ENCODE measurements at regions not wholly inside any gene's neighbourhood (a gene's known extent, or its start where the extent isn't known, plus 50 kb on each side); places are given as distances from the start of the nearest gene placed in this dataset.
"Not testable (repeated sequence)": the region's sequence is repeated elsewhere in the genome, so short reads cannot be mapped to it uniquely, and the experiment has no call there.

GRCh38 chrX:437661-438390, 51.1 kb upstream of the PPP2R3B start:
- DNase-seq (ENCODE audit: low spot score) = no peak

DNA sequence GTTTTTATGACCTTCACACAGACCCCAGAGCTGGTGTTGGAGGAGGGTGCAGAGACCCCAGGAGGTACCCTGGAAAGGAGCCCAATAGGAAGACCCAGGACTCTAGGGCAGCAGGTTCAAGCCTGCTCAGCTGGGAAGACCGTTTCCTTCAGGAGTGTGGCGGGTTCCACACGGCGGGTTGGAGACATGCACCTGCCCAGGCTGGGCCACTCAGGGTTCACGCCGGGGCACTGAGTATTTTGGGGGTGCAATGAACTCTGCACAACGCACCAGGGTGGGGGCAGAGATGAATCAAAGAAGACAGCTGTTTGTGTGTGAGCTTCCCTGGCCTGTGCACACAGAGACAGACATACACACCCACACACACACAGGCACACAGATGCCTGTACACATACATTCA, 52.5 kb upstream of the PPP2R3B start:
- no peak for DNase-seq (ENCODE audit: low spot score)

DNA sequence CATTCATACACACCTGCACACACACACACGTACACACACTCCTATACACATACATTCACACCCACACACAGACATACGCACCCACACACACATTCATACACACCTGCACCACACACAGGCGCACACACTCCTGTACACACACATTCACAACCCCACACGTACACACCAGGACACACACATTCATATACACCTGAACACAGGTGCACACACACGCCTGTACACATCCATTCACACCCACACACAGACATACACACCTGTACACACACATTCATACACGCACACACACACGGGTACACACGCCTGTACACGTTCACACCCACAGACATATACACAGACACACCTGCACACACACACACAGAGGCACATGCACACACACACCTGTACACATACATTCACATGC, 53.0 kb upstream of the PPP2R3B start:
- DNase-seq (ENCODE audit: low spot score) = no peak

GRCh38 chrX:440636-441035, 53.9 kb upstream of the PPP2R3B start:
- no peak for DNase-seq (ENCODE audit: low spot score)

- DNase-seq (ENCODE audit: low spot score) = no peak
Measured at GRCh38 chrX:443536-444210, 57.0 kb upstream of the PPP2R3B start.

- no peak for DNase-seq (ENCODE audit: low spot score)
Measured at GRCh38 chrX:444305-444704, 57.6 kb upstream of the PPP2R3B start.

GRCh38 chrX:445727-446126, 59.0 kb upstream of the PPP2R3B start:
- no peak for DNase-seq (ENCODE audit: low spot score)

- DNase-seq (ENCODE audit: low spot score) = no peak
Measured at GRCh38 chrX:446245-446644, 59.5 kb upstream of the PPP2R3B start.

GRCh38 chrX:447052-447451, 60.3 kb upstream of the PPP2R3B start:
- no peak for DNase-seq (ENCODE audit: low spot score)

- DNase-seq (ENCODE audit: low spot score) = not testable (repeated sequence)
Measured at GRCh38 chrX:451750-452149, 65.0 kb upstream of the PPP2R3B start.

DNA sequence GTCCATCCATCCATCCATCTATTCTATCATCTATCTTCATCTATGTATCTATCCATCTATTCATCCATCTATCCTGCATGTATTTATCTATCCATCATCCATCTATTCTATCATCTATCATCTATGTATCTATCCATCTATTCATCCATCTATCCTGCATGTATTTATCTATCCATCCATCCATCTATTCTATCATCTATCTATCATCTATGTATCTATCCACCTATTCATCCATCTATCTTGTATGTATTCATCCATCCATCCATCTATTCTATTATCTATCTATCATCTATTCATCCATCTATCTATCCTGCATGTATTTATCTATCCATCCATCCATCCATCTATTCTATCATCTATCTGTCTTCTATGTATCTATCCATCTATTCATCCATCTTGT, 65.9 kb upstream of the PPP2R3B start:
- DNase-seq (ENCODE audit: low spot score) = no peak

DNA sequence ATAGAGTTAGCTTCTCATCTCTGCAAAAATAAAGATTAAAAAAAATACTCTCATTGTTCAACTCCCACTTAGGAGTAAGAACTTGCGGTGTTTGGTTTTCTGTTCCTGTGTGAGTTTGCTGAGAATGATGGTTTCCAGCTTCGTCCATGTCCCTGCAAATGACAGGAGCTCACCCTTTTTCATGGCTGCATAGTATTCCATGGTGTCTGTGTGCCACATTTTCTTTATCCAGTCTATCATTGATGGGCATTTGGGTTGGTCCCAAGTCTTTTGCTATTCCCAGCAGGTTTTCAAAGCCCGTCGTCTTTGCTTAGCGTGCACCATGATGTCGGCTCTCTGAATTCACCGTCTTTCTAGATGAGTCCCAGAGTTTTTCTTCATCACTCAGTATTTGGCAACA, 67.8 kb upstream of the PPP2R3B start:
- not testable (repeated sequence) for DNase-seq (ENCODE audit: low spot score)

DNA sequence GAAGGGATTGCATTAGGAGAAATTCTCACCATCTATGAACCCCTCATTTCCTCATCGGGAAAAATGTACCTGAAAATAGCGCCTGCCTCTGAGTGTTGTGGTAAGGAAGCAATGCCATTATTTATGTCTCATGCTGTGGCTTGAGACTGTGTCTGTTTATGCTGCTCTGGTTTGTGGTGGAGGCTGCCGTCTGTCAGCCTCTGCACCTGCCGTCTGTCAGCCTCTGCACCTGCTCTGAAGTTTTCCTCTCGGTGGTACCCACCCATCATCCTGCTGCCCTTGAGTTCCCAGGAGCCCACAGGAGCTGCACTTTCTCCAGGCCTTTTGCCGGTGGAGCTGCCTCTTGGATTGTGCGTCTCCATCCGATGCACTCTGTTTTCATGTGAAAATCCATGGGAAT, 68.5 kb upstream of the PPP2R3B start:
- no peak for DNase-seq (ENCODE audit: low spot score)

GRCh38 chrX:455673-456072, 69.0 kb upstream of the PPP2R3B start:
- no peak for DNase-seq (ENCODE audit: low spot score)

- no peak for DNase-seq (ENCODE audit: low spot score)
Measured at GRCh38 chrX:456146-456545, 69.4 kb upstream of the PPP2R3B start.

GRCh38 chrX:456551-457291, 70.0 kb upstream of the PPP2R3B start:
- DNase-seq (ENCODE audit: low spot score) = no peak

GRCh38 chrX:457292-457679, 70.6 kb upstream of the PPP2R3B start:
- no peak for DNase-seq (ENCODE audit: low spot score)

- no peak for DNase-seq (ENCODE audit: low spot score)
Measured at GRCh38 chrX:458631-459061, 71.9 kb upstream of the PPP2R3B start.

DNA sequence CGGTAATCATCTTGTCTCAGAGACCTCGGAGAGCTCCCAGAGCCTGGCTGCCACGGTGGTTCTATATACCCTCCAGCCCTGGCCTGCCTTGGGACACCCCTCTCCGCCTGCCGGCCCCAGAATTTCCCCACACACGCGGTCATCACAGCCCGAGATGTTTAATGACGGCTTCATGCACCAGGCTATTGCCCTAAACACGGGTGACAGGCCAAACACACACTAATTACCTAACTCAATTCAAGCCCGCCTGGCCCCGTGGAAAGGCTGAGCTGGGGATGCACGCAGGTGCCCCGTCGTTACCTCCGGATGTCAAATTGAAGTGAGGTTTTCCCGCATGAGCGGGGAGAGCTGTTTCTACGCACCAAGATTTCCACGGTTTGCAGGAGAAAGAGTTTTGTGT, 72.9 kb upstream of the PPP2R3B start:
- no peak for DNase-seq (ENCODE audit: low spot score)

DNA sequence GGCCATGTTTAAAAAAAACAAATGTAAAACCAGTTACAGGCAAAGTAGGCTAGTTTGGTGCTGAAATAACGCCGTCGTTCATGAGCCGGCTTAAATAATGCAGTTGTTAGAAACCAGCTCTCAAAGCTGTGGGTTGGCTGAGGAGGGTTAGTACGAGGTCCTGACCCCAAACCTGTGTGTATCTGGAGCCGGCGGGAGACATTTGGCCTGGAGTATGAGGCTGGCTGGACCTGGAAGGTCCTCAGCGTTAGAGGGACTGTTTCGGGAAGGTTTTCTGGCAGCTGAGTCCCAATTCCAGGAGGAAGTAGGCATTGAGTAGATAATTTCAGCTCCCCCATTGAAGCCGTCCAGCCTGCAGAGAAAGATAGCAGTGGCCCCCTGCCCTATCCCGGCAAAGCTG, 73.4 kb upstream of the PPP2R3B start:
- DNase-seq (ENCODE audit: low spot score) = no peak

DNA sequence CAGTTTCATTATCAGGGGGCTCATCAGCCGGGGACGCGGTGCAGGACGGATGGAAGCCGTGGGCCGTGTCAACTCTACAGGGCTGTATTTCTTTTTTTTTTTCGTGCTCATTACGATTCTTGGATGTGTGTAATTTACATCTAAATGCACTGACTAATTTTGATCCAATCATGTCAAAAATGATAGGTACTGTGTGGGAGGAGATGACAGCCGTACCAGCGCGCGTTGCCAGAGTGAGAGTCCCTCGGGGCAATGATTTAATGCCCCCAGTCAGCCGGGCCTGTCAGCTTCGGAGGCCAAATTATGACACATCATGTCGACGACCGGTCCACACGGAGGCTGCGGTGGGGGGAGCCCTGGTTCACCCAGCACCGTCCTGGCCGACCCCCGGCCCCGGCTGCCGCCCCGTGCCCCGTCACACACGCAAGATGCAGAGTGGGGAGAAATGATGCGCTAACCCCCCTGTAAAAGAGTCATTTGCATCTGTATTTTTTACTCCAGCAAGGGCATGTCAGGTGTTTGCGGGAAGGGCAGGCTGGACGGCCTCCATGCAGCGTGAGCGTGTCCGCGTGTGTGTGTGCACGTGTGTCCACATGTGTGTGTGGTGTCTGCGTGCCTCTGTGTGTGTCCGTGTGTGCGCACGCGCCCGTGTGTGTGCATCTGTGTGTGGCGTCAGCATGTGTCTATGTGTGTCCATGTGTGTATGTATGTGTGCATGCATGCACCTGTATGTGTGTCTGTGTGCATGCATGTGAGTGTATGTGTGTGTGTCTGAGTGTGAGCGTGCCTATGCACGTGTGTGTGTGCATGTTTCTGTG, 74.3 kb upstream of the PPP2R3B start:
- no peak for DNase-seq (ENCODE audit: low spot score)

GRCh38 chrX:462853-463252, 76.1 kb upstream of the PPP2R3B start:
- no peak for DNase-seq (ENCODE audit: low spot score)

Measured in ureter (tissue), 1 donor.